Left ventricle myocardium superior (tissue), 1 donor: ENCODE measurements at regions not wholly inside any gene's neighbourhood (a gene's known extent, or its start where the extent isn't known, plus 50 kb on each side); places are given as distances from the start of the nearest gene placed in this dataset.

ENCODE experiments used
- ATAC-seq: fragments of 200-7000 bp; cut with Tn5 transposase; one replicate; pipeline ENCODE4 v1.9.1; 2020; ENCODE audit warnings: mild to moderate bottlenecking, moderate library complexity
- DNase-seq: peaks from one replicate; pipeline ENCODE4 v3.0.0-alpha.2; 2020
- intact Hi-C: fragments of 100-400 bp; cut with micrococcal nuclease; formaldehyde crosslinking; loops from one replicate; pipeline ENCODE4 v1.11.0; 2022
- donor health status: DM: no; HTN: yes; CAD: no; lungs with severe emphysema.

- no peak for ATAC-seq
- intact Hi-C loops = no loop called here
- no peak for DNase-seq
These were observed 262.8 kb downstream of the FBXO15 start for GRCh38 chr18:73884868-73885267.

- intact Hi-C loops = no loop called here
- ATAC-seq (no peak), DNase-seq (no peak)
These were observed 266.2 kb downstream of the FBXO15 start for GRCh38 chr18:73881396-73881917.

- intact Hi-C loops = no loop called here
- ATAC-seq (no peak), DNase-seq (no peak)
These were observed 267.2 kb downstream of the FBXO15 start for GRCh38 chr18:73880387-73880786.

- ATAC-seq = no peak
- intact Hi-C loops = no loop called here
- DNase-seq = no peak
These were observed 267.9 kb downstream of the FBXO15 start for GRCh38 chr18:73879766-73880165.

GRCh38 chr18:73879328-73879727, 268.3 kb downstream of the FBXO15 start:
- no peak for ATAC-seq
- intact Hi-C loops = no loop called here

GRCh38 chr18:73869182-73869581, 278.5 kb downstream of the FBXO15 start:
- intact Hi-C loops = no loop called here
- ATAC-seq (no peak), DNase-seq (no peak)

More at GRCh38 chr18:73879328-73879727, 268.3 kb downstream of the FBXO15 start:
- no peak for DNase-seq

GRCh38 chr18:73861771-73862170, 285.9 kb downstream of the FBXO15 start:
- no peak for DNase-seq
- no peak for ATAC-seq
- intact Hi-C loops = no loop called here

- intact Hi-C loops = no loop called here
- no peak for ATAC-seq
These were observed 287.7 kb downstream of the FBXO15 start for GRCh38 chr18:73859837-73860397.

GRCh38 chr18:73852789-73853549, 294.7 kb downstream of the FBXO15 start:
- ATAC-seq (no peak), DNase-seq (no peak)
- intact Hi-C loops = no loop called here

More at GRCh38 chr18:73859837-73860397, 287.7 kb downstream of the FBXO15 start:
- DNase-seq = no peak

- intact Hi-C loops = no loop called here
- ATAC-seq (no peak), DNase-seq (no peak)
These were observed 296.9 kb downstream of the FBXO15 start for GRCh38 chr18:73850782-73851181.

GRCh38 chr18:73848656-73849055, 299.0 kb downstream of the FBXO15 start:
- ATAC-seq (peak; percentile 30), DNase-seq (no peak)
- intact Hi-C loops = no loop called here

GRCh38 chr18:73843455-73843854, 304.2 kb downstream of the FBXO15 start:
- intact Hi-C loops = no loop called here
- DNase-seq (no peak), ATAC-seq (no peak)

- ATAC-seq (peak; percentile 54), DNase-seq (peak; percentile 43)
- intact Hi-C loops = no loop called here
These were observed 304.7 kb downstream of the FBXO15 start for GRCh38 chr18:73842795-73843394.

- ATAC-seq (no peak), DNase-seq (no peak)
- intact Hi-C loops = no loop called here
These were observed 306.0 kb downstream of the FBXO15 start for GRCh38 chr18:73841661-73842060.

- intact Hi-C loops = no loop called here
- DNase-seq (no peak), ATAC-seq (no peak)
These were observed 307.2 kb downstream of the FBXO15 start for GRCh38 chr18:73840319-73840945.

GRCh38 chr18:73839441-73839840, 308.2 kb downstream of the FBXO15 start:
- intact Hi-C loops = no loop called here
- no peak for ATAC-seq

GRCh38 chr18:73838107-73838506, 309.5 kb downstream of the FBXO15 start:
- ATAC-seq = no peak
- intact Hi-C loops = no loop called here
- no peak for DNase-seq

More at GRCh38 chr18:73839441-73839840, 308.2 kb downstream of the FBXO15 start:
- DNase-seq = no peak

GRCh38 chr18:73835656-73836364, 311.8 kb downstream of the FBXO15 start:
- intact Hi-C loops = no loop called here
- no peak for DNase-seq
- no peak for ATAC-seq

- intact Hi-C loops = no loop called here
- DNase-seq = no peak
- no peak for ATAC-seq
These were observed 312.6 kb downstream of the FBXO15 start for GRCh38 chr18:73835039-73835438.
